ENCODE measurements at regions not wholly inside any gene's neighbourhood (a gene's known extent, or its start where the extent isn't known, plus 50 kb on each side); places are given as distances from the start of the nearest gene placed in this dataset.

GRCh38 chr4:156102411-156102810 is 148.7 kb upstream of the CTSO start:
- TF ChIP-seq POLR2A (IDR thresholded peaks at IDR 0.05), result no peak
- TF ChIP-seq CTCF (IDR thresholded peaks at IDR 0.05), result no peak

Data from sigmoid colon (tissue), 3 donors.